GM21619 (cell line): ENCODE measurements at regions not wholly inside any gene's neighbourhood (a gene's known extent, or its start where the extent isn't known, plus 50 kb on each side); places are given as distances from the start of the nearest gene placed in this dataset.
"Not testable (repeated sequence)": the region's sequence is repeated elsewhere in the genome, so short reads cannot be mapped to it uniquely, and the experiment has no call there.

Experiments used
- ATAC-seq: cut with Tn5 transposase; IDR thresholded peaks from one replicate; pipeline ENCODE4 v1.9.1; 2021; ENCODE audit not compliant: unreplicated experiment

DNA sequence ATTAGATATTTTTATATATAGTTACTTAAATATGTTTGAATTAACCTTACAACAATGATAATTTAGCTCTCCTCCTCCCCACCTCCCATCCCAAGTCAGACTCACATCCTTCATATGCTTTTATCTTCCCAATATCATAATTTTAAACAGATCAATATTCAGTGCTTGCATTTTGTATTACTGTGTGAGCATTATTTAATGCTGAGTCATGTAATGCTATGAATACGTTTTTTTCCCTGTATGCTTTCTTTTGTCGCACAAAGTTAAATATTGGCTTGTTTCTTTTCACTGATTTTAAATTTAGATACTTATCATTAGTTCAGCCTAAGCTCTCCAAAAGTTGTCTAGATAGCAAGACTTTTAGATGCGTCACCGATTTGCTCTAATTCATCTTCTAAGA, 471.6 kb upstream of the SGO1 start:
- no peak for ATAC-seq

- no peak for ATAC-seq
Observed at GRCh38 chr3:20652231-20652986, 466.4 kb upstream of the SGO1 start.

- ATAC-seq, result no peak
Observed at GRCh38 chr3:20648921-20649381, 462.9 kb upstream of the SGO1 start.

- no peak for ATAC-seq
Observed at GRCh38 chr3:20648294-20648693, 462.3 kb upstream of the SGO1 start.

- no peak for ATAC-seq
Observed at GRCh38 chr3:20646425-20646824, 460.4 kb upstream of the SGO1 start.

- ATAC-seq, result no peak
Observed at GRCh38 chr3:20645340-20645739, 459.3 kb upstream of the SGO1 start.

DNA sequence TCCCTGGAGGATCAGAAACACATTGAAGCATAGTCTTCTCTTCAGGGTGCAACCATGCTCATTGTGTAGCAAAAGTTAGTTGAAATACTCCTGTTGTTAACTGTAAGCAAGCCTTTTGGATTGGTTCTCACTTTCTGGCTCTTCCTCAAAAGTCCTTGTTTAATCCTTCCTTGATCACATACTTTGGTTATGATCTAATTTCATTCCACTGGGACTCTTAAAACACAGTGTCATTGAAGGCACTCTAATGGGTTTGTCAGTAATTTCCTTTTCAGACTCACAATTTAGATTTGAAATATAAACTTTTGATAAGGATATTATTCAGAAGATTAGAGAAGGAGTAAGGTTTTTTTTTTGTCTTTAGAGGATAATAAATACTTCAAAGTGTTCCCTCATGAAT, 451.7 kb upstream of the SGO1 start:
- no peak for ATAC-seq

DNA sequence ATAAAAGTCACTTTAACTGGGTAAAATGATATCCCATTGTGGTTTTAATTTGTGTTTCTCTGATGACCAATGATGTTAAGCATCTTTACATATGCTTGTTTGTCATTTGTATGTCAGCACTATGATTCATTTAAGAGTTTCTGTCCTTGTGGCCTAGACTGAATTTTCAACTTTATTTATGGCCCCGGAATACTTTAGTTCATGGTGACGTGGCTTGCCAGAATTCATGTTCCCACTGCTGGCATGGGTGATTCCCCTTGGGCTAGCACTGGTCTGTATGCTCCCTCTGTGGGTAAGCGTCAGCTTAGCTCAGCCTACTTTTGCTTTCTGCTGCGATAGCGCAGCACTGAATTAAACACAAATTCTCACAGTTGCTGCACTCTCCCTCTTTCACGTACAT, 436.3 kb upstream of the SGO1 start:
- ATAC-seq, result no peak

DNA sequence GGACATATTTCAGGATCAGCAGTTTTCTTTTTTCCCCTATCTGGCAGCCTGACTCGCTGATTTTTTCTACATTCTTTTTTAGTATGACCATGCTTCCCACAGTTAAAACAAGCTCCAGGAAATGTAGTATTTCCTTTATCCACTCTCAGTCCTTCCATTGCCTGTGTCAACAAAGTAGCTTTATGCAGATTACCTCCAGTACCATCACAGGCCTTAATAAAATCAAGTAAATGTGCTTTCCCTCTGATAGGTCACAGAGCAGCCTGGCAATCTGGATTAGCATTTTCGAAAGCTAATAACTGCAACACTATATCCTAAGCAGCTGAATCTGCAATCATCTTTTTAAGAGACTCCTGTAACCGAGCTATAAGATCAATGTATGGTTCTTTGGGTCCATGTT, 432.6 kb upstream of the SGO1 start:
- not testable (repeated sequence) for ATAC-seq

GRCh38 chr3:20618181-20618580, 432.2 kb upstream of the SGO1 start:
- ATAC-seq, result not testable (repeated sequence)

GRCh38 chr3:20615982-20616381, 430.0 kb upstream of the SGO1 start:
- not testable (repeated sequence) for ATAC-seq

DNA sequence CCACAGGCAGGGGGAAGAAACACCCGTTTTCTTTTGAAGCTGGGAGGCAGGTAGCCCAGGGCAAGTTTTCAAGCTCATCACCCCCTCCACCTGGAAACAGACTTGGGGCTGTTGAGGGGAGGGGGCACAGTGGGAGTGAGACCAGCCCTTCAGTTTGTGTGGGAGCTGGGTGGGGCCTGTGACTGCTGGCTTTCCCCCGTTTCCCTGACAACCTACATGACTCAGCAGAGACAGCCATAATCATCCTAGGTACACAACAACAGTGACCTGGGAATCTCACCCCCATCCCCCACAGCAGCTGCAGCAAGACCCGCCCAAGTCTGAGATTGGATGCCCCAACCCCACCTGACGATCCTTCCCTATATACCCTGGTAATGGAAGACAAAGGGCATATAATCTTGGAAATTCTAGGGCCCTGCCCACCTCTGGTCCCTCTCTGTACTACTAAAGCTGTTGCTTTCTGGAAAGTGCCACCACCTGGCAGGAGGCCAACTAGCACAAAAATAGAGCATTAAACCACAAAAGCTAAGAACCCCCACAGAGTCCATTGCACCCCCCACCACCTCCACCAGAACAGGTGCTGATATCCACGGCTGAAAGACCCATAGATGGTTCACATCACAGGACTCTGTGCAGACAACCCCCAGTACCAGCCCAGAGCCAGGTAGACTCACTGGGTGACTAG, 422.2 kb upstream of the SGO1 start:
- ATAC-seq, result no peak

- no peak for ATAC-seq
Observed at GRCh38 chr3:20604659-20605058, 418.7 kb upstream of the SGO1 start.

- no peak for ATAC-seq
Observed at GRCh38 chr3:20589275-20589674, 403.3 kb upstream of the SGO1 start.

DNA sequence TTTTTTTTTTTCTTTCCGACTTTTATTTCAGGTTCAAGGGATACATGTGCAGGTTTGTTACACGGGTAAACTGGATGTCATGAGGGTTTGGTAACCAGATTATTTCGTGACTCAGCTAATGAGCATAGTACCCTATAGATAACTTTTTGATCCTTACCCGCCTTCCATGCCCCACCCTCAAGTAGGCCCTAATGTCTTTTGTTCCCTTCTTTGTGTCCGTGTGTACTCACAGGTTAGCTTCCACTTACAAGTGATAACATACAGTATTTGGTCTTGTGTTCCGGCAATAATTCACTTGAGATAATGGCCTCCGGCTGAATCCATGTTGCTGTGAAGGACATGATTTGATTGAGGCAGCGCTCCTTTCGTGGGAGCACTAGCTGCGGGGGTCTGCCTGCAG, 402.8 kb upstream of the SGO1 start:
- ATAC-seq, result no peak

- ATAC-seq, result no peak
Observed at GRCh38 chr3:20583648-20584047, 397.6 kb upstream of the SGO1 start.

DNA sequence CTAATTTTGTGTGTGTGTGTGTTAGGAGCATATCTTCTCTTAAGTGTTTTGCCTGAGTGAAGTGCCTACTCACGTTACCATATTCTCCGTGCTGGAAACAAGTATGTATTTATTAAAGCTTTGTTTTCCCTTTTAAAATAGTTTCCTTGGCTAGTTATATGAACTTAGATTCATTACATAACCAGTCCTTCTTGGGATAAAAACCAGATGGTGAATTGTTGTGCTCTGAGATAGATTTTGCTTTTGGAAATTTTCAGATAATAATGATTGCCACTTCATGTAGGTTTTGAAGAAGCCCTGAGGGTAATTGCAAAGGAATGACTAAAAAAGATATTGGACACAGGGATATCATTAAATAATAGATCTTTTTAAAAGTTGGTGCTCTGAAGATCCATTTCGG, 390.2 kb upstream of the SGO1 start:
- ATAC-seq, result no peak

- no peak for ATAC-seq
Observed at GRCh38 chr3:20575146-20575545, 389.1 kb upstream of the SGO1 start.

DNA sequence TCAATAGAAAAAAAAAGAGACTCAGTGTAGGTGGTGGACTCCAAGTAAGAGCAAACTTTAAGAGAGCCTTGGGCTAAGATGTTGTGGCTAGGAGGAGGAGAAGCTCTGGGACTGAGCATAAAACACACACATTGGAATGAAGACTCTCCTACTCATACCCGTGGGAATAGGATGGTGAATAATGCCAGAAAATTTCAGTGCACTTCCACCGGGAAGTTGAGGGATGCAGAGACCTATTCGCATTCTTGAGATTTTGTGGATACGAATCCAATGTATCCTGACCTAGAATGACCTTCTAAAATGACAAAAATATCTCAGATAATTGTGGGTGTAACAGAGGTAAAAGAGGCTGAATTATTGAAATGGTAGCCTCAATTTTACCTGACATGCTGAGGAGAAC, 388.7 kb upstream of the SGO1 start:
- ATAC-seq, result no peak

GRCh38 chr3:20573175-20573574, 387.2 kb upstream of the SGO1 start:
- no peak for ATAC-seq

DNA sequence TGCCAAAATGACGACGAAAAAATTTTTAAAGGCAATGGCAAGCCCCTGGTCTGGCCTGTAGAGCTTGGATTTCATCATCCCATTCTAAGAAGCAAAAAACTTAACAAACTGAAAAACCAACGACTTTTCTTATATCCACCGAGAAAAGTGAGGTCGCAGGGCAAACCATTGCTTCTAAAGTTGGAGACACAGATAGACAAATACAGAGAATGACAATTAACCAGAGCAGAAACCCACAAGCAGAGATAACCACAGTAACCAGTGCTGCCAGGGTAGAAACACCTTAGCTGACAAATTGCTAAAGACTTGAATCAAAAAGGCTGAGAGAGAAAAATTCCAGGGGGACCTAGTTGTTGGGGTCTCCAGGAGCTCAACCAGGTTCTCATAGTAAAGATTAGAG, 386.5 kb upstream of the SGO1 start:
- no peak for ATAC-seq

- ATAC-seq, result no peak
Observed at GRCh38 chr3:20569310-20569709, 383.3 kb upstream of the SGO1 start.

DNA sequence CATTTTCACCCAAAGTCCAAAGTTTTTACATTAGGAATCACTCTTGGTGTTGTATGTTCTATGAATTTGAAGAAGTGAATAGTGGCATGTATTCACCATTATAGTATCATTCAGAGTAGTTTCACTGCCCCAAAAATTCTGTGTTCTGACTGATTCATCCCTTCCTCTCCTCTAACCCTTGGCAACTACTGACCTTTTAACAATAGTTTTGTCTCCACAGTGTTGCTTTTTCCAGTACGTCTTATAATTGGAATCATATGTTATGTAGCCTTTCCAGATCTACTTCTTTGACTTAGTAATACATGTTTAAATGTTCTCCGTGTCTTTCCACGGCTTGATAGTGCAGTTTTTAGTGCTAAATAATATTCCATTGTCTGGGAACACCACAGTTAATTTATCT, 379.0 kb upstream of the SGO1 start:
- ATAC-seq, result no peak
